GM12878 (cell line): ENCODE measurements at regions not wholly inside any gene's neighbourhood (a gene's known extent, or its start where the extent isn't known, plus 50 kb on each side); places are given as distances from the start of the nearest gene placed in this dataset.

ENCODE experiments used
- BMI1 ChIP-seq: fragments of 450-650 bp; IDR thresholded peaks from 2 replicates; pipeline ENCODE4 v1.6.1; 2016; ENCODE audit warnings: mild to moderate bottlenecking, moderate library complexity, borderline replicate concordance
- CEBPB ChIP-seq, 2 experiments: fragments of 150-350 bp in 1 of 2; IDR thresholded peaks; 2 replicates each; pipeline ENCODE4 v1.6.1; 2012 to 2014; ENCODE audit warnings: low read depth in 2 of 2, low read length in 2 of 2, borderline replicate concordance in 1 of 2, inconsistent platforms in 1 of 2
- IKZF2 ChIP-seq, 2 experiments: fragments of 450-650 bp; IDR thresholded peaks; 2 replicates each; pipeline ENCODE4 v1.6.1; 2017; ENCODE audit warnings: mild to moderate bottlenecking in 2 of 2, moderate library complexity in 2 of 2
- KAT2A ChIP-seq: conservative IDR thresholded peaks from 2 replicates; pipeline ENCODE4 v1.6.1; 2011; ENCODE audit warnings: low read depth, low read length; ENCODE audit not compliant: control insufficient read depth
- MYC ChIP-seq: IDR thresholded peaks from 2 replicates; pipeline ENCODE4 v1.6.1; 2011; ENCODE audit warnings: mild to moderate bottlenecking, low read length, moderate library complexity, inconsistent platforms; ENCODE audit not compliant: insufficient read depth, insufficient replicate concordance, insufficient read length, severe bottlenecking
- NFXL1 ChIP-seq: fragments of 450-650 bp; IDR thresholded peaks from 2 replicates; pipeline ENCODE4 v1.6.1; 2017; ENCODE audit warnings: antibody characterized with exemption, mild to moderate bottlenecking, borderline replicate concordance
- PAX5 ChIP-seq: IDR thresholded peaks from 2 replicates; pipeline ENCODE4 v1.6.1; 2011; ENCODE audit warnings: low read depth, low read length, borderline replicate concordance
- SMARCA5 ChIP-seq: fragments of 450-650 bp; IDR thresholded peaks from 2 replicates; pipeline ENCODE4 v1.6.1; 2017; ENCODE audit warnings: mild to moderate bottlenecking
- ZSCAN29 ChIP-seq: fragments of 450-650 bp; IDR thresholded peaks from 2 replicates; pipeline ENCODE4 v1.6.1; 2017; ENCODE audit warnings: mild to moderate bottlenecking, moderate library complexity
- TF ChIP-seq, protein P1 (sequence below): fragments of 150-350 bp; IDR thresholded peaks from 2 replicates; pipeline ENCODE4 v1.6.1; 2014; ENCODE audit warnings: mild to moderate bottlenecking, low read depth, low read length
- TF ChIP-seq, protein P2 (sequence below): fragments of 450-650 bp; IDR thresholded peaks from 2 replicates; pipeline ENCODE4 v1.6.1; 2017; ENCODE audit warnings: mild to moderate bottlenecking, low read depth, inconsistent platforms; ENCODE audit not compliant: poor library complexity, severe bottlenecking
- TF ChIP-seq, protein P3 (sequence below): fragments of 450-650 bp; IDR thresholded peaks from 2 replicates; pipeline ENCODE4 v1.6.1; 2017; ENCODE audit warnings: mild to moderate bottlenecking
- TF ChIP-seq, protein P4 (sequence below): IDR thresholded peaks from 2 replicates; pipeline ENCODE4 v1.6.1; 2011; ENCODE audit warnings: borderline replicate concordance, low read depth, mild to moderate bottlenecking, moderate library complexity, low read length; ENCODE audit not compliant: insufficient read depth, poor library complexity, severe bottlenecking
- TF ChIP-seq, protein P5 (sequence below): IDR thresholded peaks from 2 replicates; pipeline ENCODE4 v1.6.1; 2012; ENCODE audit warnings: low read depth, low read length, improper control_type of control experiment
- TF ChIP-seq, protein P6 (sequence below): fragments of 450-650 bp; formaldehyde crosslinking; IDR thresholded peaks from 2 replicates; pipeline ENCODE4 v1.4.0; 2020; ENCODE audit warnings: mild to moderate bottlenecking, moderate library complexity

DNA sequence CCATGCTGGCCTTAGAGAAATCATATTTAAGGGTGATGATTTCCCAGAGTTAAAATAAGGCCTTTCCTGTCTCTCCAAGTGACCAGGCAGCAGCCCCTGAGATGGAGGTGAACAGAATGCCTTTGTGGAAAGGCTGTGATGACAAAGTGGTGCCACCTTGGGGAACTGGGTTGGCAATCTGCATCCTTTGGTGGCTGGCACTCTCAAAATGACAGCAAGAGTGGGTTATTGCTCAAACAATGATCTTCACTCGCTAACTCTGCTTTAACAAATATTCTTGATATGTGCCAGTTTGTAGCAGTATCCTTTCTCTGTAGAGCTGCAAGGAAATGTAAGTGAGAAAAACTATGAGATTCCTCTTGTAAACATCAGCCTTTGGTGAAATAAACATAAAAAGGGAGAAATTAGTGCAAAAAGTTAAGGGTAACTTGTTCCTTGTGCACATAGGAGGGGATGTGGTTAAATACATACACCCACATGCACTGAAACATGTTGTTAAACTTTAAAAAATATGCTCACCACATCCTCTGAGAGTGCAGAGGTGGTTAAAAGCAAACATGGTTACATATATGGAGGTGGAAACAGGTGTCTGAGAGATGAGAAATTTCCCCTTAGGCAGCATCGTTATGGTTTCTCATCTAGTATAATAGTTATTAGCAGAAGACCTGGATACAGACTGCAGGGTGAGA, 373.4 kb upstream of the CTNND2 start (continued):
- TF ChIP-seq, protein P1, sequence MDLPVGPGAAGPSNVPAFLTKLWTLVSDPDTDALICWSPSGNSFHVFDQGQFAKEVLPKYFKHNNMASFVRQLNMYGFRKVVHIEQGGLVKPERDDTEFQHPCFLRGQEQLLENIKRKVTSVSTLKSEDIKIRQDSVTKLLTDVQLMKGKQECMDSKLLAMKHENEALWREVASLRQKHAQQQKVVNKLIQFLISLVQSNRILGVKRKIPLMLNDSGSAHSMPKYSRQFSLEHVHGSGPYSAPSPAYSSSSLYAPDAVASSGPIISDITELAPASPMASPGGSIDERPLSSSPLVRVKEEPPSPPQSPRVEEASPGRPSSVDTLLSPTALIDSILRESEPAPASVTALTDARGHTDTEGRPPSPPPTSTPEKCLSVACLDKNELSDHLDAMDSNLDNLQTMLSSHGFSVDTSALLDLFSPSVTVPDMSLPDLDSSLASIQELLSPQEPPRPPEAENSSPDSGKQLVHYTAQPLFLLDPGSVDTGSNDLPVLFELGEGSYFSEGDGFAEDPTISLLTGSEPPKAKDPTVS, result no peak
- TF ChIP-seq BMI1 (peak; percentile 34; the same call in 1 of the 2 replicates), IKZF2 (IDR thresholded peaks at IDR 0.05) (peak; percentile 35 to 49; a peak in 2 of 4 replicates), MYC (no peak), SMARCA5 (no peak), PAX5 (no peak), CEBPB (IDR thresholded peaks at IDR 0.05; ENCODE audit: borderline replicate concordance in 1 of 2, low read depth in 2 of 2, low read length in 2 of 2) (no peak), NFXL1 (no peak), ZSCAN29 (no peak), KAT2A (no peak)
- TF ChIP-seq, protein P2, sequence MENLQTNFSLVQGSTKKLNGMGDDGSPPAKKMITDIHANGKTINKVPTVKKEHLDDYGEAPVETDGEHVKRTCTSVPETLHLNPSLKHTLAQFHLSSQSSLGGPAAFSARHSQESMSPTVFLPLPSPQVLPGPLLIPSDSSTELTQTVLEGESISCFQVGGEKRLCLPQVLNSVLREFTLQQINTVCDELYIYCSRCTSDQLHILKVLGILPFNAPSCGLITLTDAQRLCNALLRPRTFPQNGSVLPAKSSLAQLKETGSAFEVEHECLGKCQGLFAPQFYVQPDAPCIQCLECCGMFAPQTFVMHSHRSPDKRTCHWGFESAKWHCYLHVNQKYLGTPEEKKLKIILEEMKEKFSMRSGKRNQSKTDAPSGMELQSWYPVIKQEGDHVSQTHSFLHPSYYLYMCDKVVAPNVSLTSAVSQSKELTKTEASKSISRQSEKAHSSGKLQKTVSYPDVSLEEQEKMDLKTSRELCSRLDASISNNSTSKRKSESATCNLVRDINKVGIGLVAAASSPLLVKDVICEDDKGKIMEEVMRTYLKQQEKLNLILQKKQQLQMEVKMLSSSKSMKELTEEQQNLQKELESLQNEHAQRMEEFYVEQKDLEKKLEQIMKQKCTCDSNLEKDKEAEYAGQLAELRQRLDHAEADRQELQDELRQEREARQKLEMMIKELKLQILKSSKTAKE, result no peak
- TF ChIP-seq, protein P3, sequence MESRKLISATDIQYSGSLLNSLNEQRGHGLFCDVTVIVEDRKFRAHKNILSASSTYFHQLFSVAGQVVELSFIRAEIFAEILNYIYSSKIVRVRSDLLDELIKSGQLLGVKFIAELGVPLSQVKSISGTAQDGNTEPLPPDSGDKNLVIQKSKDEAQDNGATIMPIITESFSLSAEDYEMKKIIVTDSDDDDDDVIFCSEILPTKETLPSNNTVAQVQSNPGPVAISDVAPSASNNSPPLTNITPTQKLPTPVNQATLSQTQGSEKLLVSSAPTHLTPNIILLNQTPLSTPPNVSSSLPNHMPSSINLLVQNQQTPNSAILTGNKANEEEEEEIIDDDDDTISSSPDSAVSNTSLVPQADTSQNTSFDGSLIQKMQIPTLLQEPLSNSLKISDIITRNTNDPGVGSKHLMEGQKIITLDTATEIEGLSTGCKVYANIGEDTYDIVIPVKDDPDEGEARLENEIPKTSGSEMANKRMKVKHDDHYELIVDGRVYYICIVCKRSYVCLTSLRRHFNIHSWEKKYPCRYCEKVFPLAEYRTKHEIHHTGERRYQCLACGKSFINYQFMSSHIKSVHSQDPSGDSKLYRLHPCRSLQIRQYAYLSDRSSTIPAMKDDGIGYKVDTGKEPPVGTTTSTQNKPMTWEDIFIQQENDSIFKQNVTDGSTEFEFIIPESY, result no peak
- TF ChIP-seq, protein P4, sequence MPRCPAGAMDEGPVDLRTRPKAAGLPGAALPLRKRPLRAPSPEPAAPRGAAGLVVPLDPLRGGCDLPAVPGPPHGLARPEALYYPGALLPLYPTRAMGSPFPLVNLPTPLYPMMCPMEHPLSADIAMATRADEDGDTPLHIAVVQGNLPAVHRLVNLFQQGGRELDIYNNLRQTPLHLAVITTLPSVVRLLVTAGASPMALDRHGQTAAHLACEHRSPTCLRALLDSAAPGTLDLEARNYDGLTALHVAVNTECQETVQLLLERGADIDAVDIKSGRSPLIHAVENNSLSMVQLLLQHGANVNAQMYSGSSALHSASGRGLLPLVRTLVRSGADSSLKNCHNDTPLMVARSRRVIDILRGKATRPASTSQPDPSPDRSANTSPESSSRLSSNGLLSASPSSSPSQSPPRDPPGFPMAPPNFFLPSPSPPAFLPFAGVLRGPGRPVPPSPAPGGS, result no peak
- TF ChIP-seq, protein P5, sequence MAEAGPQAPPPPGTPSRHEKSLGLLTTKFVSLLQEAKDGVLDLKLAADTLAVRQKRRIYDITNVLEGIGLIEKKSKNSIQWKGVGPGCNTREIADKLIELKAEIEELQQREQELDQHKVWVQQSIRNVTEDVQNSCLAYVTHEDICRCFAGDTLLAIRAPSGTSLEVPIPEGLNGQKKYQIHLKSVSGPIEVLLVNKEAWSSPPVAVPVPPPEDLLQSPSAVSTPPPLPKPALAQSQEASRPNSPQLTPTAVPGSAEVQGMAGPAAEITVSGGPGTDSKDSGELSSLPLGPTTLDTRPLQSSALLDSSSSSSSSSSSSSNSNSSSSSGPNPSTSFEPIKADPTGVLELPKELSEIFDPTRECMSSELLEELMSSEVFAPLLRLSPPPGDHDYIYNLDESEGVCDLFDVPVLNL, result no peak
- TF ChIP-seq, protein P6, sequence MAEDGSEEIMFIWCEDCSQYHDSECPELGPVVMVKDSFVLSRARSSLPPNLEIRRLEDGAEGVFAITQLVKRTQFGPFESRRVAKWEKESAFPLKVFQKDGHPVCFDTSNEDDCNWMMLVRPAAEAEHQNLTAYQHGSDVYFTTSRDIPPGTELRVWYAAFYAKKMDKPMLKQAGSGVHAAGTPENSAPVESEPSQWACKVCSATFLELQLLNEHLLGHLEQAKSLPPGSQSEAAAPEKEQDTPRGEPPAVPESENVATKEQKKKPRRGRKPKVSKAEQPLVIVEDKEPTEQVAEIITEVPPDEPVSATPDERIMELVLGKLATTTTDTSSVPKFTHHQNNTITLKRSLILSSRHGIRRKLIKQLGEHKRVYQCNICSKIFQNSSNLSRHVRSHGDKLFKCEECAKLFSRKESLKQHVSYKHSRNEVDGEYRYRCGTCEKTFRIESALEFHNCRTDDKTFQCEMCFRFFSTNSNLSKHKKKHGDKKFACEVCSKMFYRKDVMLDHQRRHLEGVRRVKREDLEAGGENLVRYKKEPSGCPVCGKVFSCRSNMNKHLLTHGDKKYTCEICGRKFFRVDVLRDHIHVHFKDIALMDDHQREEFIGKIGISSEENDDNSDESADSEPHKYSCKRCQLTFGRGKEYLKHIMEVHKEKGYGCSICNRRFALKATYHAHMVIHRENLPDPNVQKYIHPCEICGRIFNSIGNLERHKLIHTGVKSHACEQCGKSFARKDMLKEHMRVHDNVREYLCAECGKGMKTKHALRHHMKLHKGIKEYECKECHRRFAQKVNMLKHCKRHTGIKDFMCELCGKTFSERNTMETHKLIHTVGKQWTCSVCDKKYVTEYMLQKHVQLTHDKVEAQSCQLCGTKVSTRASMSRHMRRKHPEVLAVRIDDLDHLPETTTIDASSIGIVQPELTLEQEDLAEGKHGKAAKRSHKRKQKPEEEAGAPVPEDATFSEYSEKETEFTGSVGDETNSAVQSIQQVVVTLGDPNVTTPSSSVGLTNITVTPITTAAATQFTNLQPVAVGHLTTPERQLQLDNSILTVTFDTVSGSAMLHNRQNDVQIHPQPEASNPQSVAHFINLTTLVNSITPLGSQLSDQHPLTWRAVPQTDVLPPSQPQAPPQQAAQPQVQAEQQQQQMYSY (CRISPR knock-in tag), result no peak
